Neuronal stem cell (in vitro differentiated cells): ENCODE measurements at regions not wholly inside any gene's neighbourhood (a gene's known extent, or its start where the extent isn't known, plus 50 kb on each side); places are given as distances from the start of the nearest gene placed in this dataset.
A peak's percentile ranks its signal among the peaks of the same experiment; 100 is the strongest.

Source experiments
- DNase-seq: peaks from one replicate; pipeline ENCODE4 v3.0.0-alpha.2; 2013; ENCODE audit warnings: low spot score
- H2AFZ ChIP-seq: one replicate; pipeline ENCODE4 v1.6.1; 2013; ENCODE audit warnings: mild to moderate bottlenecking, low read length, inconsistent platforms
- H2AK5ac ChIP-seq: 2 replicates; pipeline ENCODE4 v1.6.1; 2013; ENCODE audit warnings: low read depth, mild to moderate bottlenecking, inconsistent platforms, low read length, moderate library complexity, mixed read lengths
- H2BK120ac ChIP-seq: 2 replicates; pipeline ENCODE4 v1.6.1; 2013; ENCODE audit warnings: low read depth, mild to moderate bottlenecking, inconsistent platforms, low read length, moderate library complexity, mixed read lengths
- H2BK12ac ChIP-seq: one replicate; pipeline ENCODE4 v1.6.1; 2013; ENCODE audit warnings: low read length, inconsistent platforms
- H2BK15ac ChIP-seq: 2 replicates; pipeline ENCODE4 v1.6.1; 2013; ENCODE audit warnings: mild to moderate bottlenecking, low read length, inconsistent platforms, mixed read lengths
- H2BK5ac ChIP-seq: one replicate; pipeline ENCODE4 v1.6.1; 2013; ENCODE audit warnings: inconsistent platforms, mild to moderate bottlenecking, low read length, moderate library complexity
- H3K14ac ChIP-seq: one replicate; pipeline ENCODE4 v1.6.1; 2013; ENCODE audit warnings: low read length, inconsistent platforms
- H3K18ac ChIP-seq: 2 replicates; pipeline ENCODE4 v1.6.1; 2013; ENCODE audit warnings: low read length, inconsistent platforms
- H3K23ac ChIP-seq: 2 replicates; pipeline ENCODE4 v1.6.1; 2013; ENCODE audit warnings: low read depth, mild to moderate bottlenecking, mixed read lengths, low read length, inconsistent platforms; ENCODE audit not compliant: poor library complexity
- H3K27ac ChIP-seq: replicated peaks from 3 replicates; pipeline ENCODE4 v1.5.1; 2013; ENCODE audit warnings: low read length, inconsistent platforms
- H3K27me3 ChIP-seq, 3 experiments: 2 replicates each; pipeline ENCODE4 v1.6.1; 2013; ENCODE audit warnings: low read length in 3 of 3, mild to moderate bottlenecking in 2 of 3, inconsistent platforms in 1 of 3, low read depth in 1 of 3, mixed read lengths in 1 of 3, moderate library complexity in 1 of 3; ENCODE audit not compliant: control insufficient read depth in 3 of 3, insufficient read depth in 3 of 3
- H3K36me3 ChIP-seq, 2 donors: replicated peaks in 1 of 2; 2 replicates each; pipeline ENCODE4 v1.6.1; 2013; ENCODE audit warnings: low read length in 2 of 2; ENCODE audit not compliant: control insufficient read depth in 2 of 2, insufficient read depth in 2 of 2
- H3K4ac ChIP-seq: 2 replicates; pipeline ENCODE4 v1.6.1; 2013; ENCODE audit warnings: inconsistent platforms, mild to moderate bottlenecking, low read length, moderate library complexity
- H3K4me1 ChIP-seq, 2 donors: 1 replicate in 1 of 2; 2 replicates in 1 of 2; pipeline ENCODE4 v1.6.1; 2013; ENCODE audit warnings: low read length in 2 of 2, low read depth in 1 of 2; ENCODE audit not compliant: control insufficient read depth in 2 of 2, insufficient read depth in 1 of 2
- H3K4me2 ChIP-seq: one replicate; pipeline ENCODE4 v1.6.1; 2013; ENCODE audit warnings: mild to moderate bottlenecking, low read length, inconsistent platforms; ENCODE audit not compliant: insufficient read depth, poor library complexity, severe bottlenecking
- H3K4me3 ChIP-seq, 2 donors: 2 replicates each; pipeline ENCODE4 v1.5.1; 2013; ENCODE audit warnings: low read length in 2 of 2, mild to moderate bottlenecking in 2 of 2, inconsistent platforms in 1 of 2, moderate library complexity in 1 of 2
- H3K79me1 ChIP-seq: one replicate; pipeline ENCODE4 v1.6.1; 2013; ENCODE audit warnings: low read depth, mild to moderate bottlenecking, inconsistent platforms, low read length, moderate library complexity
- H3K9ac ChIP-seq: one replicate; pipeline ENCODE4 v1.6.1; 2013; ENCODE audit warnings: mild to moderate bottlenecking, low read depth, low read length, inconsistent platforms; ENCODE audit not compliant: poor library complexity
- H3K9me3 ChIP-seq, 2 donors: replicated peaks in 1 of 2; 2 replicates each; pipeline versions ENCODE3 to v1.6.1; 2013; ENCODE audit warnings: low read length in 2 of 2, mild to moderate bottlenecking in 2 of 2, inconsistent platforms in 1 of 2, low read depth in 1 of 2, mixed read lengths in 1 of 2, moderate library complexity in 1 of 2; ENCODE audit not compliant: control insufficient read depth in 2 of 2, insufficient read depth in 1 of 2
- H4K8ac ChIP-seq: one replicate; pipeline ENCODE4 v1.6.1; 2013; ENCODE audit warnings: low read depth, mild to moderate bottlenecking, inconsistent platforms, low read length, moderate library complexity
- H4K91ac ChIP-seq: one replicate; pipeline ENCODE4 v1.6.1; 2013; ENCODE audit warnings: low read length, low read depth, mild to moderate bottlenecking, inconsistent platforms; ENCODE audit not compliant: poor library complexity
- WGBS, 2 donors: extraction: QIAGEN DNeasy Blood & Tissue Kit; methylation state at CpG; one replicate each; pipeline ENCODE4 v1.1.7; 2013; ENCODE audit warnings: missing lambda C conversion rate in 2 of 2, mixed read lengths in 1 of 2; ENCODE audit not compliant: insufficient read length in 2 of 2, insufficient replicate concordance in 1 of 2; ENCODE audit errors: extremely low coverage in 2 of 2; 5-methylcytosine and 5-hydroxymethylcytosine counted together

DNA sequence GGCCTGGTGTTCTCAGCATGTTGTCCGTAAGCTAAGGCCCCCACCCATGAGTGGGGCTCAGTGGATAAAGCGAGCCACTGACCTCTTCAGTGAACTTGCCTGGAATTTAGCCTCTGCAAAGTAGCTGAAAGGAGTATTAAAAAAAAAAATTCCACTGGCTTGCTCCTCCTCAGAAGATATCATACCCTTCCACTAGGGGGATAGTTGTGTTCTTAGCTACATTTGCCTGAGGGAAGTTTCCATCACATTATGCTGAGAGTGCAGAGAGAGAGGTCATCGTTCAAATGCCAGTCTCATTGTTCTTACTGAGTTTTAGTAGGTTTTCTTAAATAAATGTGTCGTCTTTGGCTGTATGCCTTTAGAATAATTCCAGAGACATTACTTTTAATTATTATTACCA lies 879.7 kb downstream of the JRKL start:
- no CpG with 5 or more reads among the region's 4 CpGs for WGBS, 2 donors
- no peaks in the 10 kb centered on the region for H3K79me1 ChIP-seq
- no peak overlapping the region for H3K27ac ChIP-seq

GRCh38 chr11:97279341-97279740 lies 889.5 kb downstream of the JRKL start:
- Histone ChIP-seq H2BK12ac (no peak overlapping the region), H3K4me3 (no peak overlapping the region), H3K9ac (no peak overlapping the region), H4K91ac (no peak overlapping the region), H3K27ac (no peak overlapping the region), H2BK120ac (no peak overlapping the region), H3K4ac (no peak overlapping the region), H2BK5ac (no peak overlapping the region), H2BK15ac (no peak overlapping the region), H3K18ac (no peak overlapping the region), H3K4me1 (no peaks in the 10 kb centered on the region), H3K36me3 (no peaks in the 10 kb centered on the region), H3K14ac (no peak overlapping the region), H4K8ac (no peak overlapping the region), H3K27me3 (no peaks in the 10 kb centered on the region), H2AK5ac (no peak overlapping the region), H3K9me3 (no peaks in the 10 kb centered on the region), H3K4me2 (no peak overlapping the region), H3K23ac (no peak overlapping the region), H2AFZ (no peak overlapping the region), H3K79me1 (no peaks in the 10 kb centered on the region)
- WGBS, 2 donors = no CpG with 5 or more reads among the region's 4 CpGs
- DNase-seq = no peak

More for the DNA sequence above, 879.7 kb downstream of the JRKL start:
- Histone ChIP-seq H2BK5ac (no peak overlapping the region), H3K14ac (no peak overlapping the region), H2BK120ac (no peak overlapping the region), H3K4me1 (no peaks in the 10 kb centered on the region), H3K9ac (no peak overlapping the region), H3K27me3 (no peaks in the 10 kb centered on the region), H2BK15ac (no peak overlapping the region), H4K91ac (no peak overlapping the region), H2AFZ (no peak overlapping the region), H3K36me3 (no peaks in the 10 kb centered on the region), H3K4me3 (no peak overlapping the region), H3K9me3 (no peaks in the 10 kb centered on the region), H2BK12ac (no peak overlapping the region), H3K4ac (no peak overlapping the region), H3K4me2 (no peak overlapping the region), H3K23ac (no peak overlapping the region), H3K18ac (no peak overlapping the region), H2AK5ac (no peak overlapping the region), H4K8ac (no peak overlapping the region)
- peak; percentile 5 for DNase-seq

GRCh38 chr11:97280347-97280746 lies 890.5 kb downstream of the JRKL start:
- Histone ChIP-seq H2BK5ac (no peak overlapping the region), H2BK12ac (no peak overlapping the region), H3K4me2 (no peak overlapping the region), H2AK5ac (no peak overlapping the region), H3K36me3 (no peaks in the 10 kb centered on the region), H4K91ac (no peak overlapping the region), H3K4ac (no peak overlapping the region), H3K9me3 (no peaks in the 10 kb centered on the region), H2AFZ (no peak overlapping the region), H2BK15ac (no peak overlapping the region), H3K4me3 (no peak overlapping the region), H3K27ac (no peak overlapping the region), H3K18ac (no peak overlapping the region), H3K27me3 (no peaks in the 10 kb centered on the region), H3K14ac (no peak overlapping the region), H3K9ac (no peak overlapping the region), H2BK120ac (no peak overlapping the region), H3K4me1 (no peaks in the 10 kb centered on the region), H3K23ac (no peak overlapping the region), H4K8ac (no peak overlapping the region), H3K79me1 (no peaks in the 10 kb centered on the region)
- no peak for DNase-seq
- WGBS, 2 donors = no CpG with 5 or more reads among the region's 2 CpGs

DNA sequence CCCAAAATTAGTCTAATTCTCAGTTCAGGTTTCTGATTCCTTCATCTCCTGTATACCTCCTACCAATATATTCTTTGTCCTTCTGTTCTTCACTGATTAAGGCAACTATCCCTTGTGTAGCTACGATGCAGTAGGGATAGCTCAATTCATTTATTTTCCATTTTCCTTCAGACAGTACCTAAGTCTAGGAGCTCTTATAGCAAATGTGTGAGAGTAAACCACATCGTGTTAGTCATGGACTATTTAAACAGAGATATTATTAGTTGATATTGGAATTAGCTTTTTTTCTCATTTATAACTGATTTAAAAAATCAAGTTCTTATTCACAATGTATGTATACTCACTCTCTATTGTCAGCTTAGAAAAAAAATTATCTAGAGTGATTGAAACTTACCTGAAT lies 900.0 kb downstream of the JRKL start:
- WGBS, 2 donors = no CpG with 5 or more reads among the region's 2 CpGs
- Histone ChIP-seq H3K4me3 (no peak overlapping the region), H2BK5ac (no peak overlapping the region), H4K91ac (no peak overlapping the region), H4K8ac (no peak overlapping the region), H3K4ac (no peak overlapping the region), H2BK12ac (no peak overlapping the region), H2AK5ac (no peak overlapping the region), H2BK120ac (no peak overlapping the region), H3K14ac (no peak overlapping the region), H3K23ac (no peak overlapping the region), H2AFZ (no peak overlapping the region), H3K4me1 (no peaks in the 10 kb centered on the region), H3K79me1 (no peaks in the 10 kb centered on the region), H3K27me3 (no peaks in the 10 kb centered on the region), H3K4me2 (no peak overlapping the region), H3K18ac (no peak overlapping the region), H3K9ac (no peak overlapping the region), H2BK15ac (no peak overlapping the region), H3K36me3 (no peaks in the 10 kb centered on the region), H3K27ac (no peak overlapping the region), H3K9me3 (no peaks in the 10 kb centered on the region)
- no peak for DNase-seq
